GM19372 (cell line): ENCODE measurements at regions not wholly inside any gene's neighbourhood (a gene's known extent, or its start where the extent isn't known, plus 50 kb on each side); places are given as distances from the start of the nearest gene placed in this dataset.

Experiments used
- ATAC-seq: cut with Tn5 transposase; IDR thresholded peaks from one replicate; pipeline ENCODE4 v1.9.1; 2021; ENCODE audit warnings: mild to moderate bottlenecking, low read depth, moderate library complexity; ENCODE audit not compliant: unreplicated experiment

- ATAC-seq = no peak
Measured at GRCh38 chr13:103983948-103984347, 917.7 kb upstream of the SLC10A2 start.

GRCh38 chr13:103976371-103976770 is 910.2 kb upstream of the SLC10A2 start:
- no peak for ATAC-seq

GRCh38 chr13:103973740-103974139 is 907.5 kb upstream of the SLC10A2 start:
- no peak for ATAC-seq

GRCh38 chr13:103969520-103970050 is 903.4 kb upstream of the SLC10A2 start:
- no peak for ATAC-seq

GRCh38 chr13:103965506-103966243 is 899.5 kb upstream of the SLC10A2 start:
- no peak for ATAC-seq

GRCh38 chr13:103961784-103962183 is 895.6 kb upstream of the SLC10A2 start:
- ATAC-seq = no peak

- no peak for ATAC-seq
Measured at GRCh38 chr13:103961129-103961528, 894.9 kb upstream of the SLC10A2 start.

- ATAC-seq = no peak
Measured at GRCh38 chr13:103960001-103960400, 893.8 kb upstream of the SLC10A2 start.

- ATAC-seq = no peak
Measured at GRCh38 chr13:103958691-103959090, 892.5 kb upstream of the SLC10A2 start.

- ATAC-seq = no peak
Measured at GRCh38 chr13:103957939-103958338, 891.7 kb upstream of the SLC10A2 start.

GRCh38 chr13:103953859-103954258 is 887.6 kb upstream of the SLC10A2 start:
- ATAC-seq = no peak

- no peak for ATAC-seq
Measured at GRCh38 chr13:103952183-103952582, 886.0 kb upstream of the SLC10A2 start.

- no peak for ATAC-seq
Measured at GRCh38 chr13:103948426-103948825, 882.2 kb upstream of the SLC10A2 start.

- ATAC-seq = no peak
Measured at GRCh38 chr13:103945836-103946235, 879.6 kb upstream of the SLC10A2 start.

GRCh38 chr13:103941506-103942140 is 875.4 kb upstream of the SLC10A2 start:
- no peak for ATAC-seq

- ATAC-seq = no peak
Measured at GRCh38 chr13:103935117-103935516, 868.9 kb upstream of the SLC10A2 start.

- no peak for ATAC-seq
Measured at GRCh38 chr13:103931885-103932284, 865.7 kb upstream of the SLC10A2 start.

- no peak for ATAC-seq
Measured at GRCh38 chr13:103931331-103931845, 865.2 kb upstream of the SLC10A2 start.

GRCh38 chr13:103926118-103926517 is 859.9 kb upstream of the SLC10A2 start:
- ATAC-seq = no peak

- ATAC-seq = no peak
Measured at GRCh38 chr13:103908911-103909310, 842.7 kb upstream of the SLC10A2 start.

- ATAC-seq = no peak
Measured at GRCh38 chr13:103908274-103908673, 842.1 kb upstream of the SLC10A2 start.

GRCh38 chr13:103903790-103904189 is 837.6 kb upstream of the SLC10A2 start:
- ATAC-seq = no peak
